RPMI8226 (cell line): ENCODE measurements at regions not wholly inside any gene's neighbourhood (a gene's known extent, or its start where the extent isn't known, plus 50 kb on each side); places are given as distances from the start of the nearest gene placed in this dataset.

Experiments
- DNase-seq: peaks from one replicate; pipeline ENCODE4 v3.0.0-alpha.2; 2015

GRCh38 chr11:33646629-33647028 is 54.0 kb downstream of the C11orf91 start:
- DNase-seq, result no peak

DNA sequence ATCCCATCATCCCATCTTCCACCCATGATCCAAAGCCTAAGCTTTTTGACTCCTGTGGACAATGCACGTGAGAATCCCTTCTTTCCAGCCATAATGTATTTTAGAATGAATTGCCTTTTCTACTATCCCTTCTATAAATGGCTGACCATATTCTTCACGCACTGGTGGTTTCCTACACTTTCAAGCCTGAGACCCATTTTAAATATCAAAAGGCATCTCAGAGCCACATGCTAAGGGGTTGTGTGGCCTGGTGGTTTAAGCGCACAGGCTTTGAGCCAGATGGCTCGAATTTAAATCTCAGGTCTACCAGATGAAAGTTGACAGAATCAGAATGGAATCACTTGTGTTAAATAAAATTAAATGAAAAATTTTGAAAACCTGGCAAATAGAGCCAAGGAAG is 54.5 kb downstream of the C11orf91 start:
- DNase-seq, result no peak

GRCh38 chr11:33645686-33646085 is 54.9 kb downstream of the C11orf91 start:
- DNase-seq, result no peak

GRCh38 chr11:33643167-33643824 is 57.3 kb downstream of the C11orf91 start:
- no peak for DNase-seq

GRCh38 chr11:33642461-33643166 is 58.0 kb downstream of the C11orf91 start:
- no peak for DNase-seq

GRCh38 chr11:33640730-33641371 is 59.8 kb downstream of the C11orf91 start:
- no peak for DNase-seq

GRCh38 chr11:33638608-33639007 is 62.0 kb downstream of the C11orf91 start:
- DNase-seq, result no peak

DNA sequence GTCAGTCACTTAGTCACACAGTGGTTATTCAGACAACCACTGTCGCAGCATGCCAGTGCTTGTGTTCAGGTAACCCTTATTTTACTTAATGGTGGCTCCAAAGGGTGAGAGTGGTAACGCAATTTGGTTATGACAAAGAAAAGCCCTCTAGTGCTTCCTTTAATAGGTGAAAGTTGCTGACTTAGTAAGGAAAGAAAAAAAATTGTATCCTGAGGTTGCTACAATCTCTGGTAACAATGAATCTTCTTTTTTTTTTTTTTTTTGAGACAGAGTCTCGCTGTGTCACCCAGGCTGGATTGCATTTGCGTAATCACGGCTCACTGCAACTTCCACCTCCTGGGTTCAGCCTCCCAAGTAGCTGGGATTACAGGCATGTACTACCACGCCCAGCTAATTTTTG is 64.5 kb downstream of the C11orf91 start:
- DNase-seq, result no peak

DNA sequence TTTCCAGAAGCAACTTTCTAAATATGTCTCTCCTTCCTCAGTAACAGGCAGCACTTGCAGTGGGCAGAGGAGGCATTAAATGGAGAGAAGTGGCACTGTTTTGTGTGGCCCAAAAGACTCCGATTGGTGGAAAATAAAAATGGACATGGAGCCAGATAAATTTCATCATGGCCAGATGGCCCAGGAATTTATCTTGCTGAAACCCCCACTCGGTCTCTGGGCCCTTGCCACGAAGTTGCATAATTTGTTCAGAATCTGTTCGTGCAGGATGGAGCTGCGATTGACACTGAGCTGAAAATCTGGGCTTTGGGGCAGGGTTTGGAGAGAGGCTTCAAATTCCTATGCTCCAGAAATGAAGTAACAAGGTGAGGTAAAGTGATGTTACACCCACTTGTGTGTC is 65.5 kb downstream of the C11orf91 start:
- DNase-seq, result no peak

GRCh38 chr11:33634291-33634834 is 66.3 kb downstream of the C11orf91 start:
- no peak for DNase-seq

DNA sequence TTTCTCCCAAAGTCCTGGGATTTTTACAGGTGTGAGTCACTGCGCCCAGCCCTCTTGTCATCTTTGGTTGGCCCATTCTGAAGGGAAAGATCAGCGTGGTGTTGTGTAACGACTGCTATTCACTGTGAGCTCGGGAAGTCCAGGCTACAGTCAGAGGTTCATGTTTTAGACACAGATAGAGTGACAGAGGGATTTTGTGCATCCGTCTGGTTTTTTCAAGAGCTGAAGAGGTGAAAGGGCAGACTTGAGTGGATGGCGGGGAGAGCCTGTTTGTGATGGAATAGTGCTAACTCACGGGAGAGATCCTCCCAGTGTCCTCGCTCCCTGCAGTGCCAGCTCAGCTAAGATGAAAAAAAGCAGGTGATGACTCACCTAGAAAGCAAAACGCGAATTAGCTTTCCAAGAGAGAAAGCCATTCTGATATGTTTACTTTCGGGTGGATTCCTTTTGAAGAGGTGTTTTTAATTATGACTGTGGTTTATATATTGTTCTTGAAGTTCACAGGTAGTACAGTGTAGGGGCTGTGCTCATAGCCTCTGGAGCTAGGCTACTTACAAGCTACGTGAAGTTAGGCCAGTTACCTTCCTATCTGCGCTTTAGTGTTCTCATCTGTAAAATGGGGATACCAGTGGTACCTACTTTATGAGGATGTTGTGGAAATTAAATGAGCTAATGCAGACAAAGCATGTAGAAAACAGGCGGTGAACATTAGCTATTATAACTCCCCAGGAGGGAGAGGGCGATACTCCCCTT is 67.2 kb downstream of the C11orf91 start:
- no peak for DNase-seq

DNA sequence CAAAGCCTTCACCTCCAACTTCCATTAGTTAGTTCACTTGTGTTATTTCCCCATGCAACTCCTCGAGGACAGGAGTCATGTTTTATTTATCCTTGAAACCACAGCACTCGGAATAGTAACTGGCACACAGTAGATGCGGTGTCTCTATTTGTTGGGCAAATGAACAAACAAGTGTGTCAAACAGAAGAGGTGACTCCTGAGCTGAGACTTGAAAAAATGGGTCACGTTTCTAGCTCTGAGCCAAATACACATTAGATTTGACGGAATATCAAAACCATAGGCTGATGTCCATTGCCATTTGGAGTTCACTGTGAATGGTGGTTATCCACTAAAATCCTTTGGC is 68.9 kb downstream of the C11orf91 start:
- DNase-seq, result no peak

- DNase-seq, result no peak
Measured at GRCh38 chr11:33630936-33631748, 69.5 kb downstream of the C11orf91 start.

- no peak for DNase-seq
Measured at GRCh38 chr11:33624083-33624482, 76.5 kb downstream of the C11orf91 start.

DNA sequence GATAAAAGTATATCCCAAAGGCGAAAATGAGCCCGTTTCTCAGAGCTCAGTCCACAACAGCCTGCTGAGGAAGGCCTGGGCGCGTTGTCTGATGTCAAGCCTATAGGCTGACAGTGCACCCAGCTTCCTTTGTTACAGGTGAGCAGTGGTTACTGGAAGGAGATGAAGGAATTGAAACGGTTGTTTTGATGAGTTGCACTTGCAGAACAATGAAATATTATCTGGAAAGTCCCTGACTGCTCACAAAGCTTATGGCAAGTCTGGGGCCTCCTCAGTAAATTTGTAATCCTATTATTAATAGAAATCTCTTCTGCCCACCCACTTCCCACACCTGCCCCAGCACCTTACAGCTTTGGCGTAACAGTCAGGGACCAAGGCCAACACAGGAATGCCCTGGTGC is 77.8 kb downstream of the C11orf91 start:
- DNase-seq, result no peak

DNA sequence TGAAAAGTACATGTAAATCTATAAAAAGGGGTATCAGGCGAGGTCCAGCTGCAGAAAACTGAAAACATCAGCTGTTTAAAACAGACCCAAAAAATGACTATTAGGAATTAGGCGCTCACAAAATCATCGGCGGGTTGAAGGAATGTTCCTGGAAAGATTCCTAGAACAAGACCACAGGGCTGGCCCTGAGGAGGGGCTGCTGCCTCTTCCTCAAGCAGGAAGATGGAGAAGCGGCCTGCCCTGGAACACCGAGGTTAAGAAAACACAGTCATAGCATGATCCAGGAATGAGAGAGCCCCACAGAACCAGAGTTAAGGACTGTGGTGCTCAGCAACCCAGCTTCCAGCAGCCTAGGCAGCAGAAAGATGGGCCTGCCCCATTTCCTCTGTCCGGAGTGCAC is 78.4 kb downstream of the C11orf91 start:
- DNase-seq, result no peak

GRCh38 chr11:33620423-33621171 is 80.0 kb downstream of the C11orf91 start:
- DNase-seq, result no peak

DNA sequence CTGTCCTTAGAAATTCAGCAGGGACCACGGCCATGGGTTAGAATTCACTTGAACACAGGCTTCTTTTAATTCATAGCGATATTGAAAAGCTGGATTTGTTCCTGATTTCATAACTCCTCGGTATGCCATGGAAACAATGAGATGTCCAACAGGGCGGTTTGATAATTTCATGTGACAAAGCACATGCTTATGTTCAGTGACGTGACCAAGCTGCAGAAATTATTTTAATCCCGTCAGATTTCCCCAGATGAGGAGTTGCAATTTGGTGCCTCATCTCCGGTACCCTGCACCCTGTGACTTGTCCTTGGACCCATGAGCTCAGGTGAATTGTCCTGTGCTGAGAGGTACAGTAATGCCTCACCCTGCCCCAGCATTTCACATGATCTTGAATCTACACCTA is 81.7 kb downstream of the C11orf91 start:
- DNase-seq, result no peak

DNA sequence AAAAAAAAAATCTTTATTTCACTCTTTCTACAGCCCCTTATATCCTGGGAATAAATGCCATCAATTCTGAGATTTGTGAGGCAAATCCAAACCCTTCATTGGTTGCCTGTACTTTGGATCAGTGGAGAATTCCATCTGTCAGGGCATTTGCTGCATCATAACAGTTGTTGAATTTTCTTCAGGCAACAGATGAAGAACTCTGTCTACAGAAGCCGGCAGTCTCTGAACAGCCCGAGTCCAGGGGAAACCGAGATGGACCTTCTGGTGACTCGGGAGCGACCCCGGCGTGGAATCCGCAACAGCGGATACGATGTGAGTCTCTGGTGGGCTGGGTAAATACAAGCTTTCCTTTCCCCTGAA is 82.3 kb downstream of the C11orf91 start:
- no peak for DNase-seq

DNA sequence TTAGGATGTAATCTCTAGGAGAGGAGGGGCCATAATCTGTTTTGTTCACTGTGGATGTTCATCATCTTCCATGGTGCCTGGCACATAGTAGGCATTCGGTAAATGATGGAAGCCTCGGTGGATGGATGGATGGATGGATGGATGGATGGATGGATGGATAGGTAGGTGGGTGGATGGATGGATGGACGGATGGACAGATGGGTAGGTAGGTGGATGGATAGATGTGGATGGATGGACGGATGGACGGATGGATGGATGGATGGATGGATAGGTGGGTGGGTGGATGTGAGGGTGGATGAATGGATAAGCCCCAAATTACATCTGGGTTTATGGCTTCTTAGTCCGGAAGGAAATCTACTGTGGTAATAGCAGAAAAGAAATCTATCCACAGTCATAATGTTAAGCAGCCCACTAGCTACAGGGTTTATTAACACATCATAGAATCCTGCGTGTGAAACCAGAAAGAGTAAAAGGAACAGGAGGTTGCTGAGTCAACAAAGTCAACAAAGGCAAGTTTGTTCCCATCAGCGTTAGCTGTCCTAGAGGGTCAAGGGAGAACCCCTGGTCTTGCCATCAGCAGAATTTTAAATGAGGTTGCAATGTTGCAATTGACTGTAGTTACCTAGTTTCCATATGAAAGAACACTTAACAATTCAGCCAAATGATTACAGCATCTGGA is 82.8 kb downstream of the C11orf91 start:
- no peak for DNase-seq

DNA sequence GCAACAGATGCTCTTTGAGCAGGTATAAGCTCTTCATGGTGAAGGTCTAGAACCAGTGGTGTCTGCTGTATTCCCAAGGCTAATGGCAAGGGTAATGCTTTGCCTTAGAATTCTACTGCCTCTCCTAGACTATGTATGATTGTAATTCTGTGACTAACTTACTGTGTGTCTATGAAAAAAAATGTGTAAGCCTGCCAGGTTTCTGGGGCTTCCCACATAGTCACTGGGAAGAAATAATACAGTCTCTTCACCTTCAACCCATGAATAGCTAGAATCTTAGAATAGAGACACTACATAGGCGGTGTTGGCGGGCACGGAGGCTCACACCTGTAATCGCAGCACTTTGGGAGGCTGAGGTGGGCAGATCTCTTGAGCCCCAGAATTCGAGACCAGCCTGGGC is 84.1 kb downstream of the C11orf91 start:
- no peak for DNase-seq
